Sigmoid colon (tissue), 4 donors: ENCODE measurements at regions not wholly inside any gene's neighbourhood (a gene's known extent, or its start where the extent isn't known, plus 50 kb on each side); places are given as distances from the start of the nearest gene placed in this dataset.

Source experiments
- CTCF ChIP-seq, 4 experiments: fragments of 450-650 bp in 3 of 4; fragments of 200-600 bp in 1 of 4; IDR thresholded peaks; one replicate each; pipeline ENCODE4 v1.5.1; 2016 to 2019; ENCODE audit warnings: antibody characterized with exemption in 4 of 4, mild to moderate bottlenecking in 3 of 4, moderate library complexity in 2 of 4
- EP300 ChIP-seq, 4 donors: sonication (generic); formaldehyde crosslinking; IDR thresholded peaks; one replicate each; pipeline ENCODE4 v1.6.1; 2017; ENCODE audit warnings: antibody characterized with exemption in 4 of 4

- TF ChIP-seq CTCF (IDR thresholded peaks at IDR 0.05) (no peak), EP300 (IDR thresholded peaks at IDR 0.05) (no peak)
Measured at GRCh38 chr6:2447931-2448330, 202.5 kb upstream of the GMDS start.
